Naive thymus-derived CD4-positive, alpha-beta T cell (primary cell): ENCODE measurements at regions not wholly inside any gene's neighbourhood (a gene's known extent, or its start where the extent isn't known, plus 50 kb on each side); places are given as distances from the start of the nearest gene placed in this dataset.

Source experiments
- ATAC-seq: fragments of 150-1000 bp; cut with Tn5 transposase; 2 replicates; pipeline ENCODE4 v1.10.0; 2021; ENCODE audit warnings: mild to moderate bottlenecking, moderate library complexity
- CTCF ChIA-PET: fragments of 350-600 bp; sonication (Branson Sonifier 250); formaldehyde crosslinking; loops from one replicate; lab custom pipeline; 2021; ENCODE audit warnings: antibody characterized with exemption; lab: Charles Lee
- POLR2A ChIA-PET: fragments of 350-600 bp; sonication (Branson Sonifier 250); formaldehyde crosslinking; loops from one replicate; lab custom pipeline; 2021; ENCODE audit warnings: antibody characterized with exemption, inconsistent platforms; lab: Charles Lee
- DNase-seq, 9 donors: peaks; one replicate each; pipeline versions ENCODE4 v3.0.0 to v3.0.0-alpha.2; 2020 to 2022; ENCODE audit warnings: mixed read lengths in 1 of 9
- H3K27ac ChIP-seq: one replicate; pipeline ENCODE4 v1.7.0; 2013; ENCODE audit warnings: mild to moderate bottlenecking, low read depth, low read length, moderate library complexity
- H3K27me3 ChIP-seq, 2 donors: one replicate each; pipeline ENCODE4 v1.7.0; 2013; ENCODE audit warnings: low read length in 2 of 2, mild to moderate bottlenecking in 2 of 2, moderate library complexity in 2 of 2; ENCODE audit not compliant: control insufficient read depth in 2 of 2, insufficient read depth in 2 of 2
- H3K36me3 ChIP-seq, 3 experiments: 1 replicate in 2 of 3; 2 replicates in 1 of 3; pipeline ENCODE4 v1.7.0; 2013; ENCODE audit warnings: low read length in 3 of 3, mild to moderate bottlenecking in 3 of 3, moderate library complexity in 1 of 3; ENCODE audit not compliant: insufficient read depth in 3 of 3, control insufficient read depth in 2 of 3
- H3K4me1 ChIP-seq, 2 donors: one replicate each; pipeline ENCODE4 v1.7.0; 2013; ENCODE audit warnings: low read length in 2 of 2, mild to moderate bottlenecking in 2 of 2, moderate library complexity in 1 of 2; ENCODE audit not compliant: control insufficient read depth in 2 of 2, insufficient read depth in 2 of 2
- H3K4me3 ChIP-seq: 2 replicates; pipeline ENCODE4 v1.7.0; 2013; ENCODE audit warnings: mild to moderate bottlenecking, low read length
- H3K9me3 ChIP-seq, 3 experiments: 1 replicate in 2 of 3; 2 replicates in 1 of 3; pipeline ENCODE4 v1.7.0; 2013; ENCODE audit warnings: low read length in 3 of 3; ENCODE audit not compliant: control insufficient read depth in 2 of 3
- H3K27ac Mint-ChIP-seq, 9 donors: one replicate each; pipeline ENCODE4 v1.8.0; 2020 to 2022; ENCODE audit warnings: mixed read lengths in 9 of 9, mild to moderate bottlenecking in 8 of 9, moderate library complexity in 5 of 9, inconsistent platforms in 2 of 9
- H3K27me3 Mint-ChIP-seq, 5 donors: one replicate each; pipeline ENCODE4 v1.8.0; 2021 to 2022; ENCODE audit warnings: mixed read lengths in 5 of 5, mild to moderate bottlenecking in 1 of 5
- H3K36me3 Mint-ChIP-seq, 5 donors: one replicate each; pipeline ENCODE4 v1.8.0; 2020 to 2022; ENCODE audit warnings: mixed read lengths in 5 of 5, mild to moderate bottlenecking in 3 of 5, inconsistent platforms in 1 of 5
- H3K4me1 Mint-ChIP-seq, 7 donors: one replicate each; pipeline ENCODE4 v1.8.0; 2020 to 2022; ENCODE audit warnings: mixed read lengths in 7 of 7, mild to moderate bottlenecking in 3 of 7, inconsistent platforms in 1 of 7
- H3K4me3 Mint-ChIP-seq, 10 donors: one replicate each; pipeline ENCODE4 v1.8.0; 2020 to 2022; ENCODE audit warnings: mild to moderate bottlenecking in 10 of 10, mixed read lengths in 10 of 10, moderate library complexity in 6 of 10, inconsistent platforms in 2 of 10
- H3K9me3 Mint-ChIP-seq, 11 donors: one replicate each; pipeline ENCODE4 v1.8.0; 2020 to 2022; ENCODE audit warnings: mixed read lengths in 11 of 11, mild to moderate bottlenecking in 4 of 11, inconsistent platforms in 1 of 11, moderate library complexity in 1 of 11
- intact Hi-C, 2 donors: fragments of 100-400 bp; cut with micrococcal nuclease; formaldehyde crosslinking; loops; one replicate each; pipeline ENCODE4 v1.15.1; 2023

GRCh38 chr3:72573051-72573450, 275.2 kb downstream of the SHQ1 start:
- Mint-ChIP-seq H3K27me3 (no peaks in the 10 kb centered on the region), H3K27ac (no peak overlapping the region), H3K4me1 (no peaks in the 10 kb centered on the region), H3K9me3 (no peaks in the 10 kb centered on the region), H3K36me3 (no peaks in the 10 kb centered on the region), H3K4me3 (no peak overlapping the region)
- ChIA-PET CTCF (no interaction called here), POLR2A (no interaction called here)
- H3K9me3 ChIP-seq: no peaks in the 10 kb centered on the region
- ATAC-seq: no peak
- H3K36me3 ChIP-seq: no peaks in the 10 kb centered on the region
- H3K4me3 ChIP-seq: no peak overlapping the region
- no peaks in the 10 kb centered on the region for H3K4me1 ChIP-seq
- DNase-seq: no peak
- intact Hi-C loops: no loop called here
- H3K27me3 ChIP-seq: no peaks in the 10 kb centered on the region
- H3K27ac ChIP-seq: no peak overlapping the region

GRCh38 chr3:72572489-72573007, 275.7 kb downstream of the SHQ1 start:
- no peak overlapping the region for H3K4me3 Mint-ChIP-seq
- no peaks in the 10 kb centered on the region for H3K4me1 ChIP-seq
- ChIA-PET CTCF (no interaction called here), POLR2A (no interaction called here)
- H3K27ac ChIP-seq: no peak overlapping the region
- H3K4me1 Mint-ChIP-seq: no peaks in the 10 kb centered on the region
- no peaks in the 10 kb centered on the region for H3K27me3 ChIP-seq
- no peaks in the 10 kb centered on the region for H3K27me3 Mint-ChIP-seq
- no peaks in the 10 kb centered on the region for H3K9me3 Mint-ChIP-seq
- no peaks in the 10 kb centered on the region for H3K36me3 ChIP-seq
- H3K9me3 ChIP-seq: no peaks in the 10 kb centered on the region
- no peaks in the 10 kb centered on the region for H3K36me3 Mint-ChIP-seq
- ATAC-seq (no peak), DNase-seq (no peak)
- H3K4me3 ChIP-seq: no peak overlapping the region
- intact Hi-C loops: no loop called here
- H3K27ac Mint-ChIP-seq: no peak overlapping the region

- intact Hi-C loops: no loop called here
- no peaks in the 10 kb centered on the region for H3K9me3 Mint-ChIP-seq
- Histone ChIP-seq H3K4me1 (no peaks in the 10 kb centered on the region), H3K36me3 (no peaks in the 10 kb centered on the region), H3K9me3 (no peaks in the 10 kb centered on the region), H3K27ac (no peak overlapping the region), H3K27me3 (no peaks in the 10 kb centered on the region), H3K4me3 (no peak overlapping the region)
- H3K4me3 Mint-ChIP-seq: no peak overlapping the region
- ATAC-seq (no peak), DNase-seq (no peak)
- no peaks in the 10 kb centered on the region for H3K36me3 Mint-ChIP-seq
- CTCF ChIA-PET: no interaction called here
- H3K27ac Mint-ChIP-seq: no peak overlapping the region
- POLR2A ChIA-PET: no interaction called here
- no peaks in the 10 kb centered on the region for H3K27me3 Mint-ChIP-seq
- H3K4me1 Mint-ChIP-seq: no peaks in the 10 kb centered on the region
These were observed 276.6 kb downstream of the SHQ1 start for GRCh38 chr3:72571638-72572114.

- no peak for DNase-seq
- H3K27ac Mint-ChIP-seq: no peak overlapping the region
These were observed 277.2 kb downstream of the SHQ1 start for GRCh38 chr3:72571052-72571451.

GRCh38 chr3:72569754-72570440, 278.3 kb downstream of the SHQ1 start:
- H3K4me3 ChIP-seq: no peak overlapping the region
- no peaks in the 10 kb centered on the region for H3K4me1 ChIP-seq
- Mint-ChIP-seq H3K4me3 (no peak overlapping the region), H3K9me3 (no peaks in the 10 kb centered on the region), H3K27me3 (no peaks in the 10 kb centered on the region), H3K36me3 (no peaks in the 10 kb centered on the region), H3K27ac (peak overlapping the region in 1 of 9 donors; percentile 17), H3K4me1 (no peaks in the 10 kb centered on the region)
- no peaks in the 10 kb centered on the region for H3K36me3 ChIP-seq
- POLR2A ChIA-PET: interaction anchor here (0.6 kb wide), 1 partner anchor 48 kb away, joined by 3 read pairs; no protein-coding TSS in a partner anchor
- H3K27ac ChIP-seq: no peak overlapping the region
- DNase-seq: no peak
- ATAC-seq: no peak
- H3K9me3 ChIP-seq: no peaks in the 10 kb centered on the region
- intact Hi-C loops: no loop called here
- no peaks in the 10 kb centered on the region for H3K27me3 ChIP-seq
- CTCF ChIA-PET: no interaction called here

More at GRCh38 chr3:72571052-72571451, 277.2 kb downstream of the SHQ1 start:
- Mint-ChIP-seq H3K36me3 (no peaks in the 10 kb centered on the region), H3K9me3 (no peaks in the 10 kb centered on the region), H3K4me1 (no peaks in the 10 kb centered on the region), H3K4me3 (no peak overlapping the region), H3K27me3 (no peaks in the 10 kb centered on the region)
- CTCF ChIA-PET: no interaction called here
- POLR2A ChIA-PET: no interaction called here
- ATAC-seq: no peak
- no peak overlapping the region for H3K4me3 ChIP-seq
- intact Hi-C loops: no loop called here
- no peaks in the 10 kb centered on the region for H3K36me3 ChIP-seq
- no peaks in the 10 kb centered on the region for H3K27me3 ChIP-seq
- no peak overlapping the region for H3K27ac ChIP-seq
- no peaks in the 10 kb centered on the region for H3K4me1 ChIP-seq
- H3K9me3 ChIP-seq: no peaks in the 10 kb centered on the region

GRCh38 chr3:72568083-72568482, 280.2 kb downstream of the SHQ1 start:
- Histone ChIP-seq H3K27ac (no peak overlapping the region), H3K4me3 (no peak overlapping the region), H3K9me3 (no peaks in the 10 kb centered on the region), H3K4me1 (no peaks in the 10 kb centered on the region), H3K36me3 (no peaks in the 10 kb centered on the region), H3K27me3 (no peaks in the 10 kb centered on the region)
- POLR2A ChIA-PET: no interaction called here
- Mint-ChIP-seq H3K4me3 (no peak overlapping the region), H3K4me1 (peaks cover 0 to 5% (median 0%) of the 10 kb centered on the region in 7 donors), H3K27me3 (no peaks in the 10 kb centered on the region), H3K27ac (no peak overlapping the region), H3K9me3 (no peaks in the 10 kb centered on the region), H3K36me3 (no peaks in the 10 kb centered on the region)
- CTCF ChIA-PET: no interaction called here
- intact Hi-C loops: no loop called here
- DNase-seq (no peak), ATAC-seq (no peak)

GRCh38 chr3:72567474-72567873, 280.8 kb downstream of the SHQ1 start:
- H3K4me3 ChIP-seq: no peak overlapping the region
- ChIA-PET CTCF (no interaction called here), POLR2A (interaction anchor here (0.6 kb wide), 1 partner anchor 39 kb away, joined by 3 read pairs; no protein-coding TSS in a partner anchor)
- DNase-seq (no peak), ATAC-seq (no peak)
- H3K4me1 ChIP-seq: no peaks in the 10 kb centered on the region
- intact Hi-C loops: no loop called here
- no peak overlapping the region for H3K27ac ChIP-seq
- Mint-ChIP-seq H3K9me3 (no peaks in the 10 kb centered on the region), H3K4me3 (no peak overlapping the region), H3K36me3 (no peaks in the 10 kb centered on the region), H3K27ac (no peak overlapping the region), H3K27me3 (no peaks in the 10 kb centered on the region), H3K4me1 (peaks cover 0 to 5% (median 0%) of the 10 kb centered on the region in 7 donors)
- H3K27me3 ChIP-seq: no peaks in the 10 kb centered on the region
- no peaks in the 10 kb centered on the region for H3K9me3 ChIP-seq
- H3K36me3 ChIP-seq: no peaks in the 10 kb centered on the region
